ENCODE measurements at regions not wholly inside any gene's neighbourhood (a gene's known extent, or its start where the extent isn't known, plus 50 kb on each side); places are given as distances from the start of the nearest gene placed in this dataset.

DNA sequence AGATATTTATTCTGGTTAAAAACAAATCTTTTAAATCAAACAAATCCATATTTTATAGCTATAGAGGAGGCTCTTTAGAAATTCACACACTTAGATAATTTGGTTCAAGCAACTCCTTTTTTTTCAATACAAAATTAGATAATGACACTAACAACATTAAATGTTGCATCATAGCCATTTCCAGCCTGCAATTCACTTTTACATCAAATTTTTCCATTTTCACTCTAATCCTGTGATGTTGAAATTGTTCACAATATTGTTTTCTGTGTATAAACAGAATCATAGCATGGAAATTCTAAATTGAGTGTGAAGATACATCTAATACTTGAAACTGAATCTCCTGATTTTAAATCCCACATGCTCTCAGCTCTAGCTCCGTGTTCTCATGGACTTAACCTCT lies 482.6 kb downstream of the INHBA start:
- H3K27me3 ChIP-seq (replicated peaks; ENCODE audit: insufficient read depth): no peaks in the 10 kb centered on the region
- no peak overlapping the region for H3K4me3 ChIP-seq
- H3K36me3 ChIP-seq: no peaks in the 10 kb centered on the region
- no peak for DNase-seq (ENCODE audit: low spot score)
- no peaks in the 10 kb centered on the region for H3K4me1 ChIP-seq (replicated peaks)
- intact Hi-C loops (cut with DNase I): no loop called here
- 86% methylated on average over 1 of the region's 1 CpG for WGBS
- TF ChIP-seq, protein P1, sequence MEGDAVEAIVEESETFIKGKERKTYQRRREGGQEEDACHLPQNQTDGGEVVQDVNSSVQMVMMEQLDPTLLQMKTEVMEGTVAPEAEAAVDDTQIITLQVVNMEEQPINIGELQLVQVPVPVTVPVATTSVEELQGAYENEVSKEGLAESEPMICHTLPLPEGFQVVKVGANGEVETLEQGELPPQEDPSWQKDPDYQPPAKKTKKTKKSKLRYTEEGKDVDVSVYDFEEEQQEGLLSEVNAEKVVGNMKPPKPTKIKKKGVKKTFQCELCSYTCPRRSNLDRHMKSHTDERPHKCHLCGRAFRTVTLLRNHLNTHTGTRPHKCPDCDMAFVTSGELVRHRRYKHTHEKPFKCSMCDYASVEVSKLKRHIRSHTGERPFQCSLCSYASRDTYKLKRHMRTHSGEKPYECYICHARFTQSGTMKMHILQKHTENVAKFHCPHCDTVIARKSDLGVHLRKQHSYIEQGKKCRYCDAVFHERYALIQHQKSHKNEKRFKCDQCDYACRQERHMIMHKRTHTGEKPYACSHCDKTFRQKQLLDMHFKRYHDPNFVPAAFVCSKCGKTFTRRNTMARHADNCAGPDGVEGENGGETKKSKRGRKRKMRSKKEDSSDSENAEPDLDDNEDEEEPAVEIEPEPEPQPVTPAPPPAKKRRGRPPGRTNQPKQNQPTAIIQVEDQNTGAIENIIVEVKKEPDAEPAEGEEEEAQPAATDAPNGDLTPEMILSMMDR (IDR thresholded peaks at IDR 0.05): no peak
- TF ChIP-seq POLR2AphosphoS5 (IDR thresholded peaks at IDR 0.05): no peak
- no peak for TF ChIP-seq POLR2A (IDR thresholded peaks at IDR 0.05)
- no peak overlapping the region for H3K27ac ChIP-seq
- no peaks in the 10 kb centered on the region for H3K9me3 ChIP-seq

- intact Hi-C loops (cut with DNase I): no loop called here
- H3K4me3 ChIP-seq: no peak overlapping the region
- H3K27ac ChIP-seq: no peak overlapping the region
- no peak for DNase-seq (ENCODE audit: low spot score)
- no peaks in the 10 kb centered on the region for H3K36me3 ChIP-seq
- no peaks in the 10 kb centered on the region for H3K9me3 ChIP-seq
- TF ChIP-seq POLR2AphosphoS5 (IDR thresholded peaks at IDR 0.05) (no peak), POLR2A (IDR thresholded peaks at IDR 0.05) (no peak)
- TF ChIP-seq, protein P1 (IDR thresholded peaks at IDR 0.05): no peak
- H3K27me3 ChIP-seq (replicated peaks; ENCODE audit: insufficient read depth): no peaks in the 10 kb centered on the region
- no peaks in the 10 kb centered on the region for H3K4me1 ChIP-seq (replicated peaks)
- WGBS: 47% methylated on average over 2 of the region's 2 CpGs
Measured at GRCh38 chr7:41219276-41219675, 483.6 kb downstream of the INHBA start.

GRCh38 chr7:41217306-41217705 lies 485.6 kb downstream of the INHBA start:
- Histone ChIP-seq H3K36me3 (no peaks in the 10 kb centered on the region), H3K27ac (no peak overlapping the region), H3K4me3 (no peak overlapping the region), H3K27me3 (replicated peaks; ENCODE audit: insufficient read depth) (no peaks in the 10 kb centered on the region), H3K9me3 (no peaks in the 10 kb centered on the region), H3K4me1 (replicated peaks) (no peaks in the 10 kb centered on the region)
- 46% methylated on average over 3 of the region's 3 CpGs for WGBS
- DNase-seq (ENCODE audit: low spot score): no peak
- TF ChIP-seq, protein P1 (IDR thresholded peaks at IDR 0.05): no peak
- no peak for TF ChIP-seq POLR2A (IDR thresholded peaks at IDR 0.05)
- no peak for TF ChIP-seq POLR2AphosphoS5 (IDR thresholded peaks at IDR 0.05)
- intact Hi-C loops (cut with DNase I): no loop called here

GRCh38 chr7:41207141-41207540 lies 495.7 kb downstream of the INHBA start:
- H3K27me3 ChIP-seq (replicated peaks; ENCODE audit: insufficient read depth): no peaks in the 10 kb centered on the region
- H3K4me1 ChIP-seq (replicated peaks): no peaks in the 10 kb centered on the region
- WGBS: 86% methylated on average over 9 of the region's 9 CpGs
- no peak overlapping the region for H3K27ac ChIP-seq
- DNase-seq (ENCODE audit: low spot score): no peak
- TF ChIP-seq POLR2A (IDR thresholded peaks at IDR 0.05): no peak
- TF ChIP-seq POLR2AphosphoS5 (IDR thresholded peaks at IDR 0.05): no peak
- TF ChIP-seq, protein P1 (IDR thresholded peaks at IDR 0.05): no peak
- no peaks in the 10 kb centered on the region for H3K36me3 ChIP-seq
- H3K4me3 ChIP-seq: no peak overlapping the region
- intact Hi-C loops (cut with DNase I): no loop called here
- H3K9me3 ChIP-seq: no peaks in the 10 kb centered on the region

DNA sequence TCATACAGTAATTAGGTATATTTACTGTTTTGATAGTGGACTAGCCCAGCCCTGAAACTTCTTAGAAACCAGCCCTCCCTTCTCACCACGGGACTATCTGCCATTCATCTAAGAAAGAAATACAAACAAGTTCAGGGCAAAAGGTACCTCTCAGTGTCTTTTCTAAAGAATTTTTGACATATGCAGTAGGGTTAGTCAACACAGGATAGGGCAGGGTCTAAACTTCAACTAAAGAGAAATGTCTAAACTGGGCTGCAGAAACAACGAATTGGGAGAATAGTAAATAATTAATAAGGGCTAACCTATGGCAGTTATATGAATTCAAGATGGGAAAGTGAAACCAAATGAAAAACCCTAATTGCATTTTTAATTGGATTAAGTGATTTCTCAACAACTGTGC lies 496.6 kb downstream of the INHBA start:
- Histone ChIP-seq H3K4me1 (replicated peaks) (no peaks in the 10 kb centered on the region), H3K4me3 (no peak overlapping the region), H3K36me3 (no peaks in the 10 kb centered on the region), H3K27ac (no peak overlapping the region), H3K9me3 (no peaks in the 10 kb centered on the region), H3K27me3 (replicated peaks; ENCODE audit: insufficient read depth) (no peaks in the 10 kb centered on the region)
- intact Hi-C loops (cut with DNase I): no loop called here
- no peak for DNase-seq (ENCODE audit: low spot score)
- TF ChIP-seq POLR2AphosphoS5 (IDR thresholded peaks at IDR 0.05) (no peak), POLR2A (IDR thresholded peaks at IDR 0.05) (no peak)
- TF ChIP-seq, protein P1 (IDR thresholded peaks at IDR 0.05): no peak
- 53% methylated on average over 2 of the region's 2 CpGs for WGBS
